ENCODE measurements at regions not wholly inside any gene's neighbourhood (a gene's known extent, or its start where the extent isn't known, plus 50 kb on each side); places are given as distances from the start of the nearest gene placed in this dataset.
"Not testable (repeated sequence)": the region's sequence is repeated elsewhere in the genome, so short reads cannot be mapped to it uniquely, and the experiment has no call there.

GRCh38 chr2:87636246-87636645, 111.6 kb upstream of the PLGLB2 start:
- not testable (repeated sequence) for TF ChIP-seq POLR2AphosphoS5 (IDR thresholded peaks at IDR 0.05); POLR2A (IDR thresholded peaks at IDR 0.05; ENCODE audit: low read depth)

Measured in esophagus muscularis mucosa (tissue), 2 donors.